ENCODE measurements at regions not wholly inside any gene's neighbourhood (a gene's known extent, or its start where the extent isn't known, plus 50 kb on each side); places are given as distances from the start of the nearest gene placed in this dataset.
A peak's percentile ranks its signal among the peaks of the same experiment; 100 is the strongest.

DNA sequence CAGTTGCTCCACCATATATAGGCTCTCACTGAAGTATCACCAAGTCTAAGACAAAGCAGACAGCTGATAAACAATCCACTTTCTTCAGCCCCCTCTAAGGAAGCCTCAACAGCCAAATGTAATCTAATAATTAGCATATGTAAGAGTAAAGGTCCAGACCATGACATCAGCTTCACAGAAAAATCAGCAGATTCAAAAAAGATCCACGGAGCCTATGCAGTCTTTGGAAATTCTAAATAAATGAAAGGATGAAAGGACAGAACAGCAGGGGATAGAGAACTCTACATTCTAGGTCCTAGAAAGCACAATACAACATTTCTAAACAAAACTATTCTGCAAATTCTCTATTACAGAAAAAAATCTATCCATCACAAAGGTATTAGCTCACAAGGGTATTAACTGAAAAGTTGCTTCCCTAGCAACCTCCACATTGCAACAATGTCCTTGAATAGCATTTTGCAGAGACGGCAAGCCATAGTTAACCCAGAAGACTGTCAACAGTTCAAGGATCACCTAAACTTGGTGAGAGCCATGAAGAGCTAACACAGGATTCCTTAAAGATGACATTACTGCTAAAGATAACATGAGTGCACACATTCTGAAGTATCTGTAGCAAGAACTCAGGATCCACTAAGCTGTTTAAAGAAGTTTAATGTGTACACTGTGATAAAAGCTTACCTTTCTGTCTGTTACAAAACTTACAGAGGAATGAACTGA lies 74.3 kb downstream of the SIPA1L2 start:
- no peak for DNase-seq

DNA sequence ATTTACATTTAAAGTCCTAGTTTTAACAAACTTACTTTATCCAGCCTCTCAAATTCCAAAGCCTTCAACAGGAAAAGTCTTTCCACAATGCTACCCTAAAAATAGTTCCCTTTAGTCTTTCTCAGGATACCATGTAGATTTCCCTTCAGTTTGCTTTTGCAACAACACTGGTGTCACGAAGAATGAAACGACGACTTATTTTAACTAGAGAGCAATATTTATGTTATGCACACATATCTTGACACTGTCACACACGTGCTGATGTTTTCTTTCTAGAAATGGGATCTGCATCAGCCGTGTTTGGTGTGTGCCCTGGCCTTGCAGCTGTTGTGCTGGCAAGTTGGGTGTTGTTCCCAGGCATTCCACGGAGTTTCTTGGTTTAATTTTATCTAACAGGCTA lies 75.5 kb downstream of the SIPA1L2 start:
- no peak for DNase-seq

DNA sequence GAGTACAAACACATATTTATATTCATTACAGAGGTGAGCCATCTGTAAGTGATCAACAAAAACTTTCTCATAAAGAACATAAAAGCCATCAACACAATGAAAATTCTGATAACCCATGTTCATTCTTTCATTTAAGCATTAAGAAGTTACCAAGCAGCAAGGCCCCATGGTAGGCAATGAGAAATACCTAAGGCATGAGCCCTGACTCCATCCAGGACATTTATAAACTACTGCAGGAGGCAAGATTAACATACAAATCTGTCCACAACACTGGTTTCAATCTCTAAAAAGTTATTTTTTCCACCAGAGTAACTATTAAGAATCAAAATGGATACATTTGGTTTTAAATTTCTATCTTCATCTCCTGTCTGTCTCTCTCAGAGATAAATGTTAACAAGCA lies 76.1 kb downstream of the SIPA1L2 start:
- no peak for DNase-seq

DNA sequence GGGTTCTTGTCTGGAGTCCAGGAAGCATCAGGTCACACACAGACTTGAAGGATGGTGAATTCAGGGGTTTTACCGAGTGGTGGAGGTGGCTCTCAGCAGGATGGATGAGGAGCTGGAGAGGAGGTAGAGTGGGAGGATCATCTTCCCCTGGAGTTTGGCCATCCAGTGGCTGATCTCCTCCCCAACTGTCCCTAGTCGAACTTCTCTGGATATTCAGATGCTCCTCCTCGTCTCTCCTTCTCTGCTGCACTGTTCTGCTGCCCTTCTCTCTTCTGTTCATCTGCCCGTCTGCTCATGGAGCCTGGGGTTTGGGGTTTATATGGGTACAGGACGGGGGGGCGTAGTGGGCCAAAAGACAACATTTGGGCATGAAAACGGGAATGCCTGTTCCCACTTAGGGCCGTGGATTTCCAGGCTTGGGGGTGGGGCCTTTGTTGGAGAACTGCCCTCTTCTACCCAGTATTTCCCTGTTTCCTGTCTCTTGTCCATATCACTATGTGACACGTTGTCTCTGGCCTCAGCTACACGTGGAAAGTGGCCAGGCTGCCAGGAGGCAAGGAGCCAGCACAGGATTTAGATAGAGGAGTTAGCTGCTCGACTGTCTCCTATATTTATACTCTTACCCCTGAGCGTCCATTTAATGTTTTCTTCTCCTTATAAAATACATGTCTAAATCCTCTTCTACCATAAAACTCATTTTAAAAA lies 76.7 kb downstream of the SIPA1L2 start:
- DNase-seq: no peak

DNA sequence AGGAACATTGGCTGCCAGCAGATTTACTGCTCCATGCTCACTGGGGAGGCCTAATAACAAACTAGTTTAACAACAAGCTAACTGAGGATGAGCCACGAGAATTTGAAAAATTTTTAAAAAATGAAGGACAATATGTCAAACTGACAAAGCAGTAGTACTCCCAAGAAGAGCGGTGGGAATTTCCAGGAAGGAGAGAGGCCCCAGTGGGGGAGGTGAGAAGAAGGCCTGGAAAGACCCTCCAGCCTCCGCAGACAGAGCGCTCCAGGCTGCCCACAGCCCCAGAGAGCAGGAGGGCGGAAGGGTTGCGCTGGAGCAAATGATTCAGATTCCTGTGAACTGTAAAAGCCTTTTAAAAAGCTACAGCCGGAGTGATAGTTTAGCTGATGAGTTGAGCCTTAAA lies 78.5 kb downstream of the SIPA1L2 start:
- DNase-seq: no peak

DNA sequence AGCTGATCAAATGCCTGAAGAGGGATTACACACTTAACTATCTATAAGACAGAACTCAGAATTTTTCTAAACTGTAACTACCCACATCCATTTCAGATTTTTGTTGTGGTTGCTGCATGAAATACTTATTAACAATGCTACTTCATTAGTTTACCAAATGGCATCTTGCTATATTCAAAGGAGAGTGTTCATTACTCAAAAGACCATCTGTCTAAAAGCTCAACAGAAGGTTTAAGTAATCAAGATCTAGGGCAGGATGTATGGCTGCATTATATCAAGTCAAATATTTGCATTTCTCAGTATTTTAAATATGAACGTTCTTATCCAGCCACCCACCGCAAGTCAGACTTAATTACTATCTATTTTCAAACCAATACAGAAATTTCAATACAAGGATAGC lies 79.9 kb downstream of the SIPA1L2 start:
- DNase-seq: no peak

DNA sequence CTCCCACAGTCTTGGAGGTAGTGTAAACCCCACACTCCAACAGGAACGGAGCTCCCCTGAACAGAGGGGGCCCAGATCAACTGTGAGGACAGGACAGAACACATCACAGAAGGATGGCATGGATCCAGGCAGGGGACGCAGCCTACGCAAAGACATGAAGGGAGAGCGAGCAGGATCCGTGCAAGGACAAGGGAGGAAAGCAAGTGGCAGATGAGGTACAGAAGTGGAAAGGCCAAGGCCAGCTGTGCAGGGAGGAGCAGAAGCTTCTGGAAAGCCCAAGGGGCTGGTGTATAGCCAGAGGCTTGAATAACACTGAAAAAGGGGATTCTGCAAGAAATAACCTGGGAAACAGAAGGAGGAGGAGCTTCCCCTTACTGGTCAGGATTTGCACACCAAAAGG lies 81.2 kb downstream of the SIPA1L2 start:
- no peak for DNase-seq

DNA sequence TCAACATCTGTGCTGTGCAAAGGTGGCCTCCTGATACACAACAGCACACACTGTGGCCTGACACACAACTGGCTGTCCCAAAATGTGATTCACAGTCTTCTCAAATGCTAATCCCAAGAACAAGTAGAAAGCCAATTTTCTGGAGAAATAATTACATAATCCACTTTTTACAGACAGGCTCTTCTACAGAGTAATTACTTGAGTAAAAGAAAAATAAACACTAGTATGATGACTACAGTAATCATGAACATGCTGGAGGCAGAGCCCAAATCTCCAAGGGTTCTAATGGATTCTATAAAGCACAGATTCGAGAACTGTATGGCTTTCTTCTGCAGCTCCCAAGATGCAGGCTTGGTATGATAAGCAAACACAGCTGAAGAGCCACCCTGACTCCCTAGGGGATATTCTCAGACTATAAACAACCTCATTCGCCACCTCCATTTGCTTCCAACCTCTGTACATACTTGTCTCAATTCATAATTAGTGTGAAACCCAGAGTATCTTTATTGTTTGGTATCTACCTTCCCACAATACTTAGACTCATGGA lies 81.9 kb downstream of the SIPA1L2 start:
- no peak for DNase-seq

DNA sequence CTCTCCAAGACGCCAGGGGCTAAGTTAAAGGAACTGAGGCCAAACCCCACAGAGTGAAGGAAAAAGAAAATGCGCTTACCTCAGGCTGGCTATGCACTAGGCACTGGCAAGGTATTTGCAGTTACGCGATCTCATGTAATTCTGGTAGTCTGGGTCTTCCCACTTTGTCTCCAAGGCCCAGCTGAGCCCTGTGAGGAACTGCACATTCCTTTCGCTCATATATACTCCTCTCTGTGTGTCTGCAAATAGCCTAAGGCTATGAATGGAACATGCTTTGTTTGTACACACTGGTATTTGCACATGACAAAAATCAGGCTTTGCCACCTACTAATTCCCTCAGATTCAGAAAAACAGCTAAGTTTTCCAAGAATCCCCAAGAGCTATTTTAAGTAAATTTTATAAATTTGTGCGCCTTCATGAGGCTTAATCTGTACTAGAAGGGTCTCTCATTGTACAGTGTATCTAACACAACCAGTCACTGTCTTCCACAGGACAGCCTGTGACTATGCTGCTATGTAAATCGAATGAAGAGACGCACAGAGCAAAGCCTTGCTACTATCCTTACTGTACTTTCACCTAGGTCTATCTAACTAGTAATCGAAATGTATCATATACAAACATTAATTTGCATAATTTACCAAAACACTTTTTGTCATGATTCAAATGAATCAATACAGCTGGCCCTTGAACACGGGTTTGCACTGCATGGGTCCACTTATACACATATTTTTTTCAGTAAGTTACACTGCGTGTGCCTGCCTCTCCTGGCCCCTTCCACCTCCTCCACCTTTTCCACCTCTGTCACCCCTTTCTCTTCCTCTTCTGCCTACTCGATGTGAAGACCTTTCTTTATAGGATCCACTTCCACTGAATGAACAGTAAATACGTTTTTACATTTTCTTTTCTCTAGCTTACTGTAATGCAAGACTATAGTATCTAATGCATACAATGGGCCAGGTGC lies 87.0 kb downstream of the SIPA1L2 start:
- no peak for DNase-seq

DNA sequence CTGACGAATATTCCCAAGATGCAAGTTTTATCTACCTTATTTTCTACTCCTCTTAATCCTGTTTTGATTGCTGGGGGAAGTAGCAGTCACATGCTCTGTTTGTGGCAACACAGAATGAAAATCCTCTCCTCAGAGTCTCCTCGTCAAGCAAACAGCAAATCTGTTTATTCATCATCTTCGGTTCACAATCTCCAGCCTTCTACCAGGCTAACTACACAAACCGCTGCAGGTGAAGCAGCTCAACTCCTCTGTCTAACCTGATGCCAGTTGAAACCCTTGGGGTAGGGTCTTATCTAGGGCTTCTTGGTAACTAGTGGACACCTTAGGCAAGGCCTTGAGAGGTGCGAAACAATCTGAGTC lies 91.0 kb downstream of the SIPA1L2 start:
- DNase-seq: no peak

DNA sequence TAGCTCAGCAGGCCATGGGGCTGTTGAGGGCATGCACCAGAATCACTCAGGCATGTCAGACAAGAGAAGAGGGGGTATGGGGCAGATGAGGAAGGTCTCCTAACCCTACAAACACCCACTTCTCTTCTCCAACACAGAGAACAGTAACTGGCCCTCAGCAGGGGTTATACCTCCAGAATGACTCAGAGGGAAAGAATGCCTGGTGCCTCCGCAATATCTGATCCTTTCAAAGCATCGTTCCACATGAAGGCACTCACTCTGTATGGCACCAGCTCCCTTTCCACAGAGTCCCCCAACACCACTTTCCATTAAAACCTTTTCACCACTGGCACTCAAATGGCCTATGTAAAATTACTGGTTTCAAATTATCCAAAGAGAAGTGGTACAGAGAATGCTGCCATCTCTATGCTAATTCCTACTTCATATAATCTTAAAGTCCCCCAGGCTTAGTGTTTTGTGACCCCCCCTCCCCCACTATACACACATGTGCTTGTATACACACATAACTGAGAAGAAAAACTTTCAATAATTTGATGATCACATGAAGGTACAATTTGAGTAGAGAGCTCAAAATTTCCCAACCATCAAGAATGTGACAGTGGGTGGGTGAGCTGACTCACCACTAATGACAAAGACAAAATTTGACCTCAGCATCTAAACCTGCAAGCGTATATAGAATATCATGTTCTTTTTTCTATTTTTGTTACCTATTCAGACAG lies 91.5 kb downstream of the SIPA1L2 start:
- no peak for DNase-seq

DNA sequence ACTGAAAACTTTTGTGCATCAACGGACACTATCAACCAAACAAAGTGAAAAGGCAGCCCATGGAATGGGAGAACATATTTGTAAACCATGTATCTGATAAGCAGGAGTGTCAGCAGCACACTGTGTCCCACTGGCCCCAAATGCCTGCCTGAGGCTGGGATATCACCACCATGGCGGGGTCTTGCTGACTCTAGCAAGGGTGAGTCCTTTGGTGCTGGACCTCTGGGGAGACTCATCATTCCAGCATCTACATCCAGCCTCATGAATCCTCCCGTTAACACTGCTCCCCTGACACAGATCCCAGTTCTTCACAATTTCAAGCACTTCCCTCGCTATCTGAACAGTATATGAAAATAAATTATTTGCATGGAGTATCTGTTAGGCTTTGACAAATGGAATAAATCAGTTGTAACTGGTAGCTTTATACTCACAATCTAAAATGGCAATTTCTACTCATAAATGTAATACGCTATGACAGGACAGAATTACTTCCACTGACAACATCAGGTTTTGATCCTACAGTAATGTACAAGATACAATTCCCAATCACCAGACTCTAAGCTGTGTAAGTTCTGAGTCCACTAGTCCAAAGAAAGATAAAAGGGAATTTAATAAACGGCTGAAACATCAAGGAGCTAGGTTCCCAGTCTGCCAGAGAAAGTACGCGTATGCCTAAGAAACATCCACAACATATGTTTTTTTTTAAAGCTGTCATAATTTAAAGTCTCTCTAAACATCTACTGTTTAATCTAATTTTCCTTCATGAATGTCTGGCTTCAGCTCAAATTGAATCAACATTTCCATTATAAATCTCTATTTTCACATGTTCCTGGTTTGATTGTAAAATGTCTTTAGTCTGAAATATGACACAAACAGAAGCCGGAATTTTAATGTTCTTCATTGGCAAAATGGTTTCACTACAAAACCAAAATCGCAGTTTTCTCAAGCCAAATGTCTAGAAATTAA lies 95.1 kb downstream of the SIPA1L2 start:
- no peak for DNase-seq

DNA sequence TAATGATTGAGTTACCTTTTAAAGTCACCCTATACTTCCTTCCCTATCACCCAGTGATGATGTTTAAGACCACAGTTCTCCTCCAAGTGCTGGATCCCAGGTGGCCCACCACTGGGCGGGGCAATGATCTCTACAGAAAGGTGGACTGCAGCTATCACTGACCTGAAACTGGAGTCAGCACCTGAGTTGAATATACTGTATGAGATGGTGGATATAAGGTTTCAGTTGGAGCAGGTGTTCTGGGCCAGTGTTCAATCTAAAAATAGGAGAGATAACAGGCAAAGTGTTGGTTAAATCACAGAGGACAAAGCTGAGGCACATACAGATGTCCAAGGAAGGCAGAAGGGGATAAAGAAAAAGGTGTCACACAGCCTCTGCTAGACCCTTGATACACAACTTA lies 96.6 kb downstream of the SIPA1L2 start:
- DNase-seq: no peak

DNA sequence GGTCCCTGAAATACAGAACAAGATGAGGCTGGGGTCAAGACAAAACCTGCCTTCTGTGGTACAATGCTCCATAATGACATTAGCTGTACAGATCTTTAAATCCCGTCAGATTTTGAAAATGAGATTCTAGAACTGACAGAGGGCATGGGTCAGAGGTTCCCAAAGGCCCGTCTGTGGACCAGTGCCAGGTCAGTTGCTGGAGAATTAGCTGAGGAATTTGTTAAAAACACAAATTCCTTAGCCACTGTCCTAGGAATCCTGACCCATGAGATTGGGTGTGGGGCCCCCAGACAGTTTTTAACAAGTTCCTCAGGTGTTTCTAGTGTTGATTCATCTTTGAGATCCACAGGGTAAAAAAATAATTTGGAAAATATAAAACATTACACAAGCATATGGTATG lies 97.0 kb downstream of the SIPA1L2 start:
- no peak for DNase-seq

DNA sequence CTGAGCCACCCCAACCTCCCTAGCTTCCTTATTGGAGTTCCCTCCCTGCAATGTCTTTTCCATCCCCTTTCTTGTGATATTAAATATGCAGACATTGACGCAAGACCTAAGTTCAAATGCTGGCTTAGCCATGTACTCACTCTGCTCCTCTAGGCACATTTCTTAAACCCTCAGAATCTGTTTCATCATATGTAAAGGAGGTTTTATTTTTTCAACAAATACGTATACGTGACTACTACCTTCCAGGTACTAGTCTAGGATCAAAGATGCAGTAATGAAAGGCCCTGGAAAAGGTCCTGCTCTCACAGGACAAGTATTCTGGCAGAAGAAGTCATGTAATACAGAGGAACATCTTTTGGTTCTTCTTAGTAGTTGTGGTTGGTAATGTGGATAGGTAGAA lies 98.6 kb downstream of the SIPA1L2 start:
- DNase-seq: no peak

DNA sequence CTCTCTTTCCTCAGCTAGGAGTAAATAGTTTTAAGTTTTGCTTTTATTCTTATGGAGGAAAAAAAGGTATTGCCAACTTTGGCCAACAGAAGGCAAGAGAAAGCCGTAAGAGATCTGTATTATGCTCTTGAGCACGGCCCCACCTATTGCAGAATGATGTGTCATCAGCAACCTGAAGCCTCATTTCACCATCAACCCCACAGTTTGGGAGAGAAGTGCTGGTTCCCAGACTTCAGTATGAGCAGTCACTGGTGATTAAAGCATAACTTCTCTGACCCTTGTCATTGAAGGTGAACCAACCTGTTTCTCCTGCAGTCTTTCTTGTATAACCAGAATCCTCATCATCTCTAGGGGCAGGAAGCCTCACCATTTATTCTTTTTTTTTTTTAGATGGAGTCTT lies 100.2 kb downstream of the SIPA1L2 start:
- no peak for DNase-seq

DNA sequence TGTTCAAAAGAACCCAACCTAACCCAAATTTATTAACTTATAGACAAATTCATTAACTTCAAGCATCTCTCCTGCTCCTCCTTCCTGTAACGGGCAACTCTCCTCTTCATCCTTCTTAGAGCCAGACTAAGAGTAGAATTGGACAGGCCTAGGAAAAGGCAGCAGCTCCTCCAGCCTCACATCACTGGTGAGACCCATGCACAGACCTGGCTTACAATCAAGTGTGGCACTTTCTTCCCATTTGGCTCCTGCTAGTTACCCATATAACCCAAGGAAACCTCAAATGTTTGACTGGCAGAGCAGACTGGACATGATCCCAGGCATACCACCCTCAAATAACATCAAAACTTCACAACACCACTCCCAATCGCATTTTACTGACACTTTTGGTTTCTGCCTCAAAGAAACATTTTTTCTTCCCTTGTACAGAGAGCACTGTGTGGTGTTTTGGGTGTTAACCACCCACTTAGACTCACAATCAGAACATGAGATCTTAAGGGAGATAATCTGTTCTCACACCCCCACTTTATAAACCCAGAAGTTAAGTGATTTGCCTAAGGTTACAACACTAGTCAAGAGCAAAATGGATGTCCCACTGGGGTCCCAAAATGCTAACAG lies 101.4 kb downstream of the SIPA1L2 start:
- DNase-seq: peak in 1 of 2 donors; percentile 23

DNA sequence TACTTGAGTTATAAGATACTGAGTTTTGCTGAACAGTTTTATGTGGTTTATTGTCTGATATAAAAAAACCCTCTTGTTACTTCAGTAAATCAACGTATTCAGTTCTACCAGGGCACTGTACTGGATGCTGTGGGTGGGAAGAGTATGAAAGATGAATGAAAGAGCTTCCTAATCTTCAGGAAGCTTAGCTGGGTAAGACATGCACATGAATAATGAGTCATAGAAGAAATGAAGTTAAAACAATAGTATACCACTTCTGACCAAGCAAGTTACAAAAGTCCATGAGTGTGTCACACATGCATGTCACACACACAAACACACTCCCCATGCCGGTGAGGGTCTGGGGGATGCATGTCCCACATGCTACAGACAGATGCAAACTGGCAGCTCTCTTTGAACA lies 105.9 kb downstream of the SIPA1L2 start:
- DNase-seq: no peak

DNA sequence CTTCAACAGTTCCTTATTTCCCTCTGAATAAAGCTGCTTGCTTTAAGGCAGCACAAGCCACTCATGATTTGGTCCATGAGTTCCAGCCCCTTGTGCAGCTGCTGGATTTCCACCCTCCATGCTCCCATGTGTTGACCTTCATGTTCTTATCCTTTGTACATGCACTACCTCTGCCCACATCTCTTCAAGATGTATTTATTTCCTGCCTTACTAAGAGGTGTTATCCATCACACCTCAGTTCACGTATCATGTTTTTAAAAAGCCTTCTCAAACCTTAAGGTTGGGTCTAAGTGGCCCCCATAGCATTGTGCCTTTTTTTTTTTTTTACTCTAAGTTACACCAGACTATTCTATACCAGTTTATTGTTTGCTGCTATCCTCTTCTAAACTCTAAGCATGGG lies 107.7 kb downstream of the SIPA1L2 start:
- DNase-seq: no peak

DNA sequence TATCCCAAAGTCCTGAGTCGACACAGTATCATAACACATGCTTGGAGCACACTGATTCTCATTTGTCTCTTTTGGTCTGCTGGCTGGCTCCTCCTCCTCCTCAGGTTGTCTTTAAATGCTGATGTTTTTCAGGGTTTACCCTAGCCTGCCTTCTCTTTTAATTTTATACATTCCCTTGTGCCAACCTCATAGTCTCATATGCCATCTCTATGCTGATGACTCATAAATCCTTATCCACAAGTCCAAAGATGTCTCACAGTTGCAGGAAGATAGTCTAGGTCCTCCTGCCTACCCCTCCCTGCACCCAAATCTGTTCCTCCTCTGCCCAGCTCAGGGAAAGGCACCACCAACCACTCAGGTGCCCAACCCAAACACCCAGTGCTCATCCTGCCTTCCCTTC lies 108.3 kb downstream of the SIPA1L2 start:
- DNase-seq: no peak

DNA sequence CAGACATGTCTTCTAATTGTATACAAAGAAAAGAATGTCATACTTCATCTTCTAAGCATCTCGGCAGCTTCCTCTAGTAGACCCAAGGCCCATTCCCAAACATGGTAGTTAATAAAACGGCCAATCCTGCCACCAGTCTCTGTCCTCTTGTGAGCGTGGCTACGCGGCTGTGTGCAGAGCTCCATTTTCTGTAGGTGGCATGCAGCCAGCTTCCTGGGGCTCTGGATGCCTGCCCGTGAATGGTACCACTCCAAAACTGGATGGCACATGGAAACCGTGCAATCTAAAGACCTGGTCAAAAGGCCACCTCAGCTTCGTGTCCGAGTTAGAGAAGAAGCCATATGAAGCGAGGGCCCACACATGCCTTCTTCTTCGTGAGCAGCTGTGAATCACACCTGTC lies 110.7 kb downstream of the SIPA1L2 start:
- no peak for DNase-seq

Measured in CD4-positive, alpha-beta T cell treated with Interleukin-1 beta for 1 hour (primary cell).